GM12865 (cell line): ENCODE measurements at regions not wholly inside any gene's neighbourhood (a gene's known extent, or its start where the extent isn't known, plus 50 kb on each side); places are given as distances from the start of the nearest gene placed in this dataset.
"Not testable (repeated sequence)": the region's sequence is repeated elsewhere in the genome, so short reads cannot be mapped to it uniquely, and the experiment has no call there.

Experiments used
- DNase-seq: peaks from one replicate; pipeline ENCODE4 v3.0.0; 2010; ENCODE audit warnings: low read depth
- H3K4me3 ChIP-seq: 2 replicates; pipeline ENCODE4 v1.5.1; 2011; ENCODE audit warnings: mild to moderate bottlenecking, low read depth, low read length, control low read depth
- CTCF ChIP-seq: IDR thresholded peaks from 2 replicates; pipeline ENCODE4 v1.5.1; 2011; ENCODE audit warnings: low read length, control low read depth, low read depth, inconsistent platforms; ENCODE audit not compliant: insufficient read depth; ENCODE audit errors: missing control alignments

GRCh38 chr2:160610041-160610440, 116.4 kb upstream of the RBMS1 start:
- no peak for TF ChIP-seq CTCF
- no peak for DNase-seq
- H3K4me3 ChIP-seq = no peak overlapping the region

- no peak for TF ChIP-seq CTCF
- no peak overlapping the region for H3K4me3 ChIP-seq
- no peak for DNase-seq
Measured at GRCh38 chr2:160612266-160612856, 118.8 kb upstream of the RBMS1 start.

- H3K4me3 ChIP-seq = no peak overlapping the region
- DNase-seq = no peak
- no peak for TF ChIP-seq CTCF
Measured at GRCh38 chr2:160613466-160614153, 120.0 kb upstream of the RBMS1 start.

GRCh38 chr2:160614391-160614790, 120.8 kb upstream of the RBMS1 start:
- DNase-seq = no peak
- TF ChIP-seq CTCF = no peak
- H3K4me3 ChIP-seq = no peak overlapping the region

- TF ChIP-seq CTCF = no peak
- no peak overlapping the region for H3K4me3 ChIP-seq
- no peak for DNase-seq
Measured at GRCh38 chr2:160615706-160616105, 122.1 kb upstream of the RBMS1 start.

- no peak for DNase-seq
- no peak for TF ChIP-seq CTCF
- H3K4me3 ChIP-seq = no peak overlapping the region
Measured at GRCh38 chr2:160616149-160616548, 122.5 kb upstream of the RBMS1 start.

GRCh38 chr2:160621748-160622147, 128.1 kb upstream of the RBMS1 start:
- no peak for TF ChIP-seq CTCF
- no peak for DNase-seq
- no peak overlapping the region for H3K4me3 ChIP-seq

GRCh38 chr2:160628020-160628637, 134.5 kb upstream of the RBMS1 start:
- DNase-seq, H3K4me3 ChIP-seq: not testable (repeated sequence)
